ENCODE measurements at regions not wholly inside any gene's neighbourhood (a gene's known extent, or its start where the extent isn't known, plus 50 kb on each side); places are given as distances from the start of the nearest gene placed in this dataset.
"Not testable (repeated sequence)": the region's sequence is repeated elsewhere in the genome, so short reads cannot be mapped to it uniquely, and the experiment has no call there.

GRCh38 chr21:10445685-10446084 is 75.7 kb upstream of the TPTE start:
- TF ChIP-seq CTCF, POLR2A, POLR2AphosphoS5 (IDR thresholded peaks at IDR 0.05): not testable (repeated sequence)
